ENCODE measurements at regions not wholly inside any gene's neighbourhood (a gene's known extent, or its start where the extent isn't known, plus 50 kb on each side); places are given as distances from the start of the nearest gene placed in this dataset.
A peak's percentile ranks its signal among the peaks of the same experiment; 100 is the strongest.

- TF ChIP-seq CTCF (conservative IDR thresholded peaks at IDR 0.05; ENCODE audit: low read depth, low read length) (peak; percentile 40), EZH2 (IDR thresholded peaks at IDR 0.05; ENCODE audit: low read length, unreplicated experiment) (no peak), EZH2phosphoT487 (IDR thresholded peaks at IDR 0.05; ENCODE audit: borderline replicate concordance, low read length) (no peak)
Observed at GRCh38 chr2:219998107-219998506, 370.7 kb downstream of the SLC4A3 start.
